ENCODE measurements at regions not wholly inside any gene's neighbourhood (a gene's known extent, or its start where the extent isn't known, plus 50 kb on each side); places are given as distances from the start of the nearest gene placed in this dataset.

GRCh38 chr4:182023469-182023868 lies 219.7 kb upstream of the TENM3 start:
- TF ChIP-seq, protein P1, sequence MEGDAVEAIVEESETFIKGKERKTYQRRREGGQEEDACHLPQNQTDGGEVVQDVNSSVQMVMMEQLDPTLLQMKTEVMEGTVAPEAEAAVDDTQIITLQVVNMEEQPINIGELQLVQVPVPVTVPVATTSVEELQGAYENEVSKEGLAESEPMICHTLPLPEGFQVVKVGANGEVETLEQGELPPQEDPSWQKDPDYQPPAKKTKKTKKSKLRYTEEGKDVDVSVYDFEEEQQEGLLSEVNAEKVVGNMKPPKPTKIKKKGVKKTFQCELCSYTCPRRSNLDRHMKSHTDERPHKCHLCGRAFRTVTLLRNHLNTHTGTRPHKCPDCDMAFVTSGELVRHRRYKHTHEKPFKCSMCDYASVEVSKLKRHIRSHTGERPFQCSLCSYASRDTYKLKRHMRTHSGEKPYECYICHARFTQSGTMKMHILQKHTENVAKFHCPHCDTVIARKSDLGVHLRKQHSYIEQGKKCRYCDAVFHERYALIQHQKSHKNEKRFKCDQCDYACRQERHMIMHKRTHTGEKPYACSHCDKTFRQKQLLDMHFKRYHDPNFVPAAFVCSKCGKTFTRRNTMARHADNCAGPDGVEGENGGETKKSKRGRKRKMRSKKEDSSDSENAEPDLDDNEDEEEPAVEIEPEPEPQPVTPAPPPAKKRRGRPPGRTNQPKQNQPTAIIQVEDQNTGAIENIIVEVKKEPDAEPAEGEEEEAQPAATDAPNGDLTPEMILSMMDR (IDR thresholded peaks at IDR 0.05), result no peak
- TF ChIP-seq POLR2A (IDR thresholded peaks at IDR 0.05), result no peak
